GM23338 (cell line): ENCODE measurements at regions not wholly inside any gene's neighbourhood (a gene's known extent, or its start where the extent isn't known, plus 50 kb on each side); places are given as distances from the start of the nearest gene placed in this dataset.

ENCODE experiments used
- ATAC-seq: fragments of 200-7000 bp; cut with Tn5 transposase; 3 replicates; pipeline ENCODE4 v1.9.1; 2020
- DNase-seq: peaks from one replicate; pipeline ENCODE4 v3.0.0-alpha.2; 2015; ENCODE audit warnings: low spot score
- H2AFZ ChIP-seq: fragments of 200-600 bp; sonication (generic); 2 replicates; pipeline ENCODE4 v1.8.0; 2016; ENCODE audit warnings: antibody characterized with exemption, mild to moderate bottlenecking, moderate library complexity
- H3F3A ChIP-seq: fragments of 200-600 bp; sonication (generic); replicated peaks from 2 replicates; pipeline ENCODE4 v1.8.0; 2017; ENCODE audit warnings: antibody characterized with exemption, mixed run types, low read depth
- H3K27ac ChIP-seq: fragments of 200-600 bp; sonication (generic); 2 replicates; pipeline ENCODE4 v1.6.1; 2016; ENCODE audit warnings: low read depth
- H3K27me3 ChIP-seq: fragments of 200-600 bp; sonication (generic); 2 replicates; pipeline ENCODE4 v1.8.0; 2016; ENCODE audit warnings: mild to moderate bottlenecking, mixed run types, moderate library complexity; ENCODE audit not compliant: insufficient read depth
- H3K36me3 ChIP-seq: fragments of 200-600 bp; sonication (generic); 2 replicates; pipeline ENCODE4 v1.8.0; 2016; ENCODE audit warnings: mild to moderate bottlenecking; ENCODE audit not compliant: insufficient read depth
- H3K4me1 ChIP-seq: fragments of 200-600 bp; sonication (generic); 2 replicates; pipeline ENCODE4 v1.8.0; 2016; ENCODE audit warnings: mild to moderate bottlenecking, moderate library complexity; ENCODE audit not compliant: insufficient read depth
- H3K4me2 ChIP-seq: fragments of 200-600 bp; sonication (generic); 2 replicates; pipeline ENCODE4 v1.7.1; 2017; ENCODE audit warnings: mixed run types
- H3K4me3 ChIP-seq: fragments of 200-600 bp; sonication (generic); 2 replicates; pipeline ENCODE4 v1.6.1; 2016; ENCODE audit warnings: mixed run types
- H3K79me2 ChIP-seq: fragments of 200-600 bp; sonication (generic); replicated peaks from 2 replicates; pipeline ENCODE4 v1.8.0; 2017; ENCODE audit warnings: mild to moderate bottlenecking; ENCODE audit not compliant: insufficient read depth
- H3K9me2 ChIP-seq: fragments of 200-600 bp; sonication (generic); 2 replicates; pipeline ENCODE4 v1.8.0; 2017; ENCODE audit not compliant: insufficient read depth
- H4K20me1 ChIP-seq: fragments of 200-600 bp; sonication (generic); replicated peaks from 2 replicates; pipeline ENCODE4 v1.8.0; 2017; ENCODE audit warnings: mild to moderate bottlenecking; ENCODE audit not compliant: insufficient read depth
- H3K27ac Mint-ChIP-seq: 2 replicates; pipeline ENCODE4 v1.8.0; 2020; ENCODE audit warnings: inconsistent platforms, mild to moderate bottlenecking, moderate library complexity, mixed read lengths
- H3K27me3 Mint-ChIP-seq: 3 replicates; pipeline ENCODE4 v1.8.0; 2022; ENCODE audit warnings: low read depth, mild to moderate bottlenecking, moderate library complexity, mixed read lengths, inconsistent platforms; ENCODE audit not compliant: insufficient read depth, poor library complexity
- H3K36me3 Mint-ChIP-seq: 3 replicates; pipeline ENCODE4 v1.8.0; 2021; ENCODE audit warnings: low read depth, mild to moderate bottlenecking, inconsistent platforms, moderate library complexity, mixed read lengths
- H3K4me1 Mint-ChIP-seq: 3 replicates; pipeline ENCODE4 v1.8.0; 2020; ENCODE audit warnings: mild to moderate bottlenecking, inconsistent platforms, mixed read lengths
- H3K4me3 Mint-ChIP-seq: 3 replicates; pipeline ENCODE4 v1.8.0; 2021; ENCODE audit warnings: moderate library complexity, mild to moderate bottlenecking, inconsistent platforms, mixed read lengths
- H3K9me3 Mint-ChIP-seq: 3 replicates; pipeline ENCODE4 v1.8.0; 2020; ENCODE audit warnings: moderate library complexity, mild to moderate bottlenecking, inconsistent platforms, mixed read lengths
- EZH2 ChIP-seq: fragments of 200-600 bp; sonication (generic); IDR thresholded peaks from one replicate; pipeline ENCODE4 v1.8.0; 2017; ENCODE audit warnings: antibody characterized with exemption, mild to moderate bottlenecking, low read depth; ENCODE audit not compliant: unreplicated experiment
- NANOG ChIP-seq: IDR thresholded peaks from 2 replicates; pipeline ENCODE4 v1.6.1; 2016; ENCODE audit warnings: antibody characterized with exemption, borderline replicate concordance
- POLR2AphosphoS5 ChIP-seq: IDR thresholded peaks from 2 replicates; pipeline ENCODE4 v1.6.1; 2016; ENCODE audit warnings: antibody characterized with exemption, low read depth
- TF ChIP-seq, protein P1 (sequence below): fragments of 250-450 bp; sonication (Bioruptor Pico); IDR thresholded peaks from 2 replicates; pipeline ENCODE4 v1.5.0; 2020; ENCODE audit warnings: mild to moderate bottlenecking, moderate library complexity
- TF ChIP-seq, protein P2 (sequence below): IDR thresholded peaks from one replicate; pipeline ENCODE4 v1.6.1; 2018; ENCODE audit warnings: antibody characterized with exemption; ENCODE audit not compliant: unreplicated experiment

DNA sequence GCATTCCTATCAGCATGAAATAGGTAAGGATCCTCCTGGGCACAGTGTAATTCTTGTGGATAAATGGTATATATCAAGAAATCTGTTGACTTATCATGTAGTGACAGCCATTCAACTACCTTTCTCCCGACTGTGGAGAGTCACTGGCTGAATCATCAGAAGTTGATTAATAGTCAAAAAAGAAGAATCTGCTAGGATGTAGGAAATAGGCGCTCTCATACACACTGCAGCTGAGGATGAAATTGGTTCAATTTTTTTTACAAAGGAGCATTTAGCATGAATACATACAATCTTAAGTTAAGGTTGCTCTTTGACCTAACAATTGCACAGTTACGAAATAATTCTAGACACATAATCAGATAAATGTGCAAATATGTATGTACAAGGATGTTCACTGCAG is 486.8 kb downstream of the ADGRL2 start (continued):
- TF ChIP-seq, protein P1, sequence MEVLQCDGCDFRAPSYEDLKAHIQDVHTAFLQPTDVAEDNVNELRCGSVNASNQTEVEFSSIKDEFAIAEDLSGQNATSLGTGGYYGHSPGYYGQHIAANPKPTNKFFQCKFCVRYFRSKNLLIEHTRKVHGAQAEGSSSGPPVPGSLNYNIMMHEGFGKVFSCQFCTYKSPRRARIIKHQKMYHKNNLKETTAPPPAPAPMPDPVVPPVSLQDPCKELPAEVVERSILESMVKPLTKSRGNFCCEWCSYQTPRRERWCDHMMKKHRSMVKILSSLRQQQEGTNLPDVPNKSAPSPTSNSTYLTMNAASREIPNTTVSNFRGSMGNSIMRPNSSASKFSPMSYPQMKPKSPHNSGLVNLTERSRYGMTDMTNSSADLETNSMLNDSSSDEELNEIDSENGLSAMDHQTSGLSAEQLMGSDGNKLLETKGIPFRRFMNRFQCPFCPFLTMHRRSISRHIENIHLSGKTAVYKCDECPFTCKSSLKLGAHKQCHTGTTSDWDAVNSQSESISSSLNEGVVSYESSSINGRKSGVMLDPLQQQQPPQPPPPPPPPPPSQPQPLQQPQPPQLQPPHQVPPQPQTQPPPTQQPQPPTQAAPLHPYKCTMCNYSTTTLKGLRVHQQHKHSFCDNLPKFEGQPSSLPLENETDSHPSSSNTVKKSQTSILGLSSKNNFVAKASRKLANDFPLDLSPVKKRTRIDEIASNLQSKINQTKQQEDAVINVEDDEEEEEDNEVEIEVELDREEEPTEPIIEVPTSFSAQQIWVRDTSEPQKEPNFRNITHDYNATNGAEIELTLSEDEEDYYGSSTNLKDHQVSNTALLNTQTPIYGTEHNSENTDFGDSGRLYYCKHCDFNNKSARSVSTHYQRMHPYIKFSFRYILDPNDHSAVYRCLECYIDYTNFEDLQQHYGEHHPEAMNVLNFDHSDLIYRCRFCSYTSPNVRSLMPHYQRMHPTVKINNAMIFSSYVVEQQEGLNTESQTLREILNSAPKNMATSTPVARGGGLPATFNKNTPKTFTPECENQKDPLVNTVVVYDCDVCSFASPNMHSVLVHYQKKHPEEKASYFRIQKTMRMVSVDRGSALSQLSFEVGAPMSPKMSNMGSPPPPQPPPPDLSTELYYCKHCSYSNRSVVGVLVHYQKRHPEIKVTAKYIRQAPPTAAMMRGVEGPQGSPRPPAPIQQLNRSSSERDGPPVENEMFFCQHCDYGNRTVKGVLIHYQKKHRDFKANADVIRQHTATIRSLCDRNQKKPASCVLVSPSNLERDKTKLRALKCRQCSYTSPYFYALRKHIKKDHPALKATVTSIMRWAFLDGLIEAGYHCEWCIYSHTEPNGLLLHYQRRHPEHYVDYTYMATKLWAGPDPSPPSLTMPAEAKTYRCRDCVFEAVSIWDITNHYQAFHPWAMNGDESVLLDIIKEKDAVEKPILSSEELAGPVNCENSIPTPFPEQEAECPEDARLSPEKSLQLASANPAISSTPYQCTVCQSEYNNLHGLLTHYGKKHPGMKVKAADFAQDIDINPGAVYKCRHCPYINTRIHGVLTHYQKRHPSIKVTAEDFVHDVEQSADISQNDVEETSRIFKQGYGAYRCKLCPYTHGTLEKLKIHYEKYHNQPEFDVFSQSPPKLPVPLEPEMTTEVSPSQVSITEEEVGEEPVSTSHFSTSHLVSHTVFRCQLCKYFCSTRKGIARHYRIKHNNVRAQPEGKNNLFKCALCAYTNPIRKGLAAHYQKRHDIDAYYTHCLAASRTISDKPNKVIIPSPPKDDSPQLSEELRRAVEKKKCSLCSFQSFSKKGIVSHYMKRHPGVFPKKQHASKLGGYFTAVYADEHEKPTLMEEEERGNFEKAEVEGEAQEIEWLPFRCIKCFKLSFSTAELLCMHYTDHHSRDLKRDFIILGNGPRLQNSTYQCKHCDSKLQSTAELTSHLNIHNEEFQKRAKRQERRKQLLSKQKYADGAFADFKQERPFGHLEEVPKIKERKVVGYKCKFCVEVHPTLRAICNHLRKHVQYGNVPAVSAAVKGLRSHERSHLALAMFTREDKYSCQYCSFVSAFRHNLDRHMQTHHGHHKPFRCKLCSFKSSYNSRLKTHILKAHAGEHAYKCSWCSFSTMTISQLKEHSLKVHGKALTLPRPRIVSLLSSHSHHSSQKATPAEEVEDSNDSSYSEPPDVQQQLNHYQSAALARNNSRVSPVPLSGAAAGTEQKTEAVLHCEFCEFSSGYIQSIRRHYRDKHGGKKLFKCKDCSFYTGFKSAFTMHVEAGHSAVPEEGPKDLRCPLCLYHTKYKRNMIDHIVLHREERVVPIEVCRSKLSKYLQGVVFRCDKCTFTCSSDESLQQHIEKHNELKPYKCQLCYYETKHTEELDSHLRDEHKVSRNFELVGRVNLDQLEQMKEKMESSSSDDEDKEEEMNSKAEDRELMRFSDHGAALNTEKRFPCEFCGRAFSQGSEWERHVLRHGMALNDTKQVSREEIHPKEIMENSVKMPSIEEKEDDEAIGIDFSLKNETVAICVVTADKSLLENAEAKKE (CRISPR knock-in tag): no peak
- no peak for TF ChIP-seq POLR2AphosphoS5

DNA sequence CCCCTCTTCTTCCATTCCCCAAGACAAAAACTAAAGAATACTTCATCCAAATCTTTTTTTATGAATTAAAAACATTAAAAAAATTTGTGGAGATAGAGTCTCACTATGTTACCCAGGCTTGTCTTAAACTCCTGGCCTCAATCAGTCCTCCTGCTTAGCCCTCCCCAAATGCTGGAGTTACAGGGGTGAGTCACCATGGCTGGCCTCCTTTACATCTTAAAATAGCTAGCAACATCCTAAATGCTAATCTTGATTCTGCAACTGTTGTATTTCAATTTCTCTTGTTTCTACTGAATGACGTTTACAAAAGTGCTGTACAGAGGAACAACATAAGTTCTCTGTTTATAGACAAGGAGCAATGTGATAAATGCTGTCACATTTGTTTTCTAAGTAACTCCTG is 483.5 kb downstream of the ADGRL2 start:
- H3K9me2 ChIP-seq: peaks cover 6% of the 10 kb centered on the region; the same call in 1 of the 2 replicates
- H3K4me3 ChIP-seq: no peak overlapping the region
- no peak overlapping the region for H2AFZ ChIP-seq
- H3F3A ChIP-seq: no peaks in the 10 kb centered on the region
- no peaks in the 10 kb centered on the region for H3K4me1 Mint-ChIP-seq
- H4K20me1 ChIP-seq: no peaks in the 10 kb centered on the region
- no peaks in the 10 kb centered on the region for H3K79me2 ChIP-seq
- no peak overlapping the region for H3K27ac ChIP-seq
- DNase-seq (no peak), ATAC-seq (no peak)
- H3K9me3 Mint-ChIP-seq: no peaks in the 10 kb centered on the region
- H3K4me2 ChIP-seq: no peak overlapping the region
- peaks cover 2% of the 10 kb centered on the region for H3K27me3 Mint-ChIP-seq
- H3K4me3 Mint-ChIP-seq: no peak overlapping the region
- no peaks in the 10 kb centered on the region for H3K36me3 Mint-ChIP-seq
- H3K36me3 ChIP-seq: no peaks in the 10 kb centered on the region
- H3K27ac Mint-ChIP-seq: no peak overlapping the region
- H3K27me3 ChIP-seq: no peaks in the 10 kb centered on the region
- no peaks in the 10 kb centered on the region for H3K4me1 ChIP-seq
- TF ChIP-seq NANOG: no peak
- TF ChIP-seq, protein P2, sequence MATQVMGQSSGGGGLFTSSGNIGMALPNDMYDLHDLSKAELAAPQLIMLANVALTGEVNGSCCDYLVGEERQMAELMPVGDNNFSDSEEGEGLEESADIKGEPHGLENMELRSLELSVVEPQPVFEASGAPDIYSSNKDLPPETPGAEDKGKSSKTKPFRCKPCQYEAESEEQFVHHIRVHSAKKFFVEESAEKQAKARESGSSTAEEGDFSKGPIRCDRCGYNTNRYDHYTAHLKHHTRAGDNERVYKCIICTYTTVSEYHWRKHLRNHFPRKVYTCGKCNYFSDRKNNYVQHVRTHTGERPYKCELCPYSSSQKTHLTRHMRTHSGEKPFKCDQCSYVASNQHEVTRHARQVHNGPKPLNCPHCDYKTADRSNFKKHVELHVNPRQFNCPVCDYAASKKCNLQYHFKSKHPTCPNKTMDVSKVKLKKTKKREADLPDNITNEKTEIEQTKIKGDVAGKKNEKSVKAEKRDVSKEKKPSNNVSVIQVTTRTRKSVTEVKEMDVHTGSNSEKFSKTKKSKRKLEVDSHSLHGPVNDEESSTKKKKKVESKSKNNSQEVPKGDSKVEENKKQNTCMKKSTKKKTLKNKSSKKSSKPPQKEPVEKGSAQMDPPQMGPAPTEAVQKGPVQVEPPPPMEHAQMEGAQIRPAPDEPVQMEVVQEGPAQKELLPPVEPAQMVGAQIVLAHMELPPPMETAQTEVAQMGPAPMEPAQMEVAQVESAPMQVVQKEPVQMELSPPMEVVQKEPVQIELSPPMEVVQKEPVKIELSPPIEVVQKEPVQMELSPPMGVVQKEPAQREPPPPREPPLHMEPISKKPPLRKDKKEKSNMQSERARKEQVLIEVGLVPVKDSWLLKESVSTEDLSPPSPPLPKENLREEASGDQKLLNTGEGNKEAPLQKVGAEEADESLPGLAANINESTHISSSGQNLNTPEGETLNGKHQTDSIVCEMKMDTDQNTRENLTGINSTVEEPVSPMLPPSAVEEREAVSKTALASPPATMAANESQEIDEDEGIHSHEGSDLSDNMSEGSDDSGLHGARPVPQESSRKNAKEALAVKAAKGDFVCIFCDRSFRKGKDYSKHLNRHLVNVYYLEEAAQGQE: no peak
- no peak for TF ChIP-seq EZH2
- TF ChIP-seq, protein P1 (CRISPR knock-in tag): no peak
